ENCODE measurements at regions not wholly inside any gene's neighbourhood (a gene's known extent, or its start where the extent isn't known, plus 50 kb on each side); places are given as distances from the start of the nearest gene placed in this dataset.

DNA sequence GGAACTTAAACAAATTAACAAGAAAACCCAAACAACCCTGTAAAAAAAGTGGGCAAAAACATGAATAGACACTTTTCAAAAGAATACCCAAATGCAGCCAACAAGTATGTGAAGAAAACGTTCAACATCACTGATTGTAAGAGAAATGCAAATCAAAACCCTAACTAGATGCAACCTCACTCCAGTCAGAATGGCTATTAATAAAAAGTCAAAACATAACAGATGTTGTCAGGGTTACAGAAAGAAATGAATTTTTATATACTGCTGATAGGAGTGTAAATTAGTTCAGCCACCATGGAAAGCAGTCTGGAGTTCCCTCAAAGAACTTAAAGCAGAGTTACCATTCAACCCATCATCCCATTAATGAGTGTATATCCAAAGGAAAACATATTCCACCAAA is 479.0 kb downstream of the MTRR start:
- no peak overlapping the region for H2AFZ ChIP-seq (ENCODE audit: low read depth, low read length)
- H3K27ac ChIP-seq (ENCODE audit: low read length): no peak overlapping the region
- H4K20me1 ChIP-seq (ENCODE audit: insufficient read depth): no peaks in the 10 kb centered on the region
- H3K9ac ChIP-seq (ENCODE audit: low read length): no peak overlapping the region
- no peaks in the 10 kb centered on the region for H3K9me2 ChIP-seq (ENCODE audit: insufficient read depth, low read length)
- TF ChIP-seq CTCF (IDR thresholded peaks at IDR 0.05; ENCODE audit: poor library complexity, severe bottlenecking) (no peak), EZH2 (IDR thresholded peaks at IDR 0.05; ENCODE audit: borderline replicate concordance, insufficient read depth, low read length, poor library complexity, severe bottlenecking) (no peak), EP300 (conservative IDR thresholded peaks at IDR 0.05; ENCODE audit: poor library complexity, severe bottlenecking) (no peak), RAD21 (conservative IDR thresholded peaks at IDR 0.05) (no peak), MXI1 (conservative IDR thresholded peaks at IDR 0.05; ENCODE audit: poor library complexity, severe bottlenecking) (no peak), POLR2AphosphoS5 (IDR thresholded peaks at IDR 0.05) (no peak), TAF1 (IDR thresholded peaks at IDR 0.05; ENCODE audit: low read depth) (no peak), SMC3 (conservative IDR thresholded peaks at IDR 0.05; ENCODE audit: poor library complexity) (no peak)
- TF ChIP-seq, protein P1, sequence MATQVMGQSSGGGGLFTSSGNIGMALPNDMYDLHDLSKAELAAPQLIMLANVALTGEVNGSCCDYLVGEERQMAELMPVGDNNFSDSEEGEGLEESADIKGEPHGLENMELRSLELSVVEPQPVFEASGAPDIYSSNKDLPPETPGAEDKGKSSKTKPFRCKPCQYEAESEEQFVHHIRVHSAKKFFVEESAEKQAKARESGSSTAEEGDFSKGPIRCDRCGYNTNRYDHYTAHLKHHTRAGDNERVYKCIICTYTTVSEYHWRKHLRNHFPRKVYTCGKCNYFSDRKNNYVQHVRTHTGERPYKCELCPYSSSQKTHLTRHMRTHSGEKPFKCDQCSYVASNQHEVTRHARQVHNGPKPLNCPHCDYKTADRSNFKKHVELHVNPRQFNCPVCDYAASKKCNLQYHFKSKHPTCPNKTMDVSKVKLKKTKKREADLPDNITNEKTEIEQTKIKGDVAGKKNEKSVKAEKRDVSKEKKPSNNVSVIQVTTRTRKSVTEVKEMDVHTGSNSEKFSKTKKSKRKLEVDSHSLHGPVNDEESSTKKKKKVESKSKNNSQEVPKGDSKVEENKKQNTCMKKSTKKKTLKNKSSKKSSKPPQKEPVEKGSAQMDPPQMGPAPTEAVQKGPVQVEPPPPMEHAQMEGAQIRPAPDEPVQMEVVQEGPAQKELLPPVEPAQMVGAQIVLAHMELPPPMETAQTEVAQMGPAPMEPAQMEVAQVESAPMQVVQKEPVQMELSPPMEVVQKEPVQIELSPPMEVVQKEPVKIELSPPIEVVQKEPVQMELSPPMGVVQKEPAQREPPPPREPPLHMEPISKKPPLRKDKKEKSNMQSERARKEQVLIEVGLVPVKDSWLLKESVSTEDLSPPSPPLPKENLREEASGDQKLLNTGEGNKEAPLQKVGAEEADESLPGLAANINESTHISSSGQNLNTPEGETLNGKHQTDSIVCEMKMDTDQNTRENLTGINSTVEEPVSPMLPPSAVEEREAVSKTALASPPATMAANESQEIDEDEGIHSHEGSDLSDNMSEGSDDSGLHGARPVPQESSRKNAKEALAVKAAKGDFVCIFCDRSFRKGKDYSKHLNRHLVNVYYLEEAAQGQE (IDR thresholded peaks at IDR 0.05; ENCODE audit: borderline replicate concordance): no peak
- H3K4me2 ChIP-seq (ENCODE audit: low read length): no peak overlapping the region
- no peaks in the 10 kb centered on the region for H3K27me3 ChIP-seq (ENCODE audit: insufficient read depth, low read depth, low read length)
- no peaks in the 10 kb centered on the region for H3K36me3 ChIP-seq (ENCODE audit: insufficient read depth, low read length)
- no peaks in the 10 kb centered on the region for H3K9me3 ChIP-seq (ENCODE audit: low read length)
- H3F3A ChIP-seq (ENCODE audit: insufficient read depth, low read length, poor library complexity, severe bottlenecking): no peaks in the 10 kb centered on the region
- no peak overlapping the region for H3K4me3 ChIP-seq (ENCODE audit: low read length)
- no peaks in the 10 kb centered on the region for H3K79me2 ChIP-seq (replicated peaks; ENCODE audit: insufficient read depth, low read length)

- no peak for TF ChIP-seq EP300 (conservative IDR thresholded peaks at IDR 0.05; ENCODE audit: poor library complexity, severe bottlenecking)
- no peak for TF ChIP-seq EZH2 (IDR thresholded peaks at IDR 0.05; ENCODE audit: borderline replicate concordance, insufficient read depth, low read length, poor library complexity, severe bottlenecking)
- TF ChIP-seq SMC3 (conservative IDR thresholded peaks at IDR 0.05; ENCODE audit: poor library complexity): no peak
- TF ChIP-seq MXI1 (conservative IDR thresholded peaks at IDR 0.05; ENCODE audit: poor library complexity, severe bottlenecking): no peak
- Histone ChIP-seq H3F3A (ENCODE audit: insufficient read depth, low read length, poor library complexity, severe bottlenecking) (no peaks in the 10 kb centered on the region), H3K79me2 (replicated peaks; ENCODE audit: insufficient read depth, low read length) (no peaks in the 10 kb centered on the region), H3K9ac (ENCODE audit: low read length) (no peak overlapping the region), H3K4me2 (ENCODE audit: low read length) (no peak overlapping the region), H3K4me3 (ENCODE audit: low read length) (no peak overlapping the region), H3K27ac (ENCODE audit: low read length) (no peak overlapping the region), H3K9me2 (ENCODE audit: insufficient read depth, low read length) (no peaks in the 10 kb centered on the region), H3K9me3 (ENCODE audit: low read length) (no peaks in the 10 kb centered on the region), H3K36me3 (ENCODE audit: insufficient read depth, low read length) (no peaks in the 10 kb centered on the region), H2AFZ (ENCODE audit: low read depth, low read length) (no peak overlapping the region), H3K27me3 (ENCODE audit: insufficient read depth, low read depth, low read length) (no peaks in the 10 kb centered on the region), H4K20me1 (ENCODE audit: insufficient read depth) (no peaks in the 10 kb centered on the region)
These were observed 480.9 kb downstream of the MTRR start for GRCh38 chr5:8349855-8350254.

Data from neural cell (in vitro differentiated cells).